ENCODE measurements at regions not wholly inside any gene's neighbourhood (a gene's known extent, or its start where the extent isn't known, plus 50 kb on each side); places are given as distances from the start of the nearest gene placed in this dataset.

DNA sequence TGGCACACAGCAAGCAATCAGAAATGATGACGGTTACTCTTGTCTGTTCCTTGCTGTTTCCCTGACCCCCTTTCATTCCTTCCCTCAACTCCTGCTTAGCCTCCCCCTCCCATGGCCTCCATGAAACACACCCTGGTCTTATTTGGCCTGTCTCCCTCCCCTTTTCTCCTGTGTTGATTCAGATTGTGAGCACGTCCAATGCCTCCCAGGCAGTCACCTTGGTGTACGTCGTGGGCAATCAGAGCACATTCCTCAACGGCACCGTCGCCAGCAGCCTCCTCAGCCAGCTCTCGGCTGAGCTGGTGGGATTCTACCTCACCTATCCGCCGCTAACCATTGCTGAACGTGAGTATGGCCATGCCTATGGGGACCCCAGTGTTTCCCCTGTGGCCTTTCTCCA is 141.1 kb downstream of the C11orf91 start:
- H3K9me3 ChIP-seq (ENCODE audit: insufficient read depth, low read length): no peaks in the 10 kb centered on the region
- H2AFZ ChIP-seq (ENCODE audit: low read depth, low read length, severe bottlenecking): no peak overlapping the region
- no peak overlapping the region for H3K4me3 ChIP-seq (ENCODE audit: insufficient read depth, low read length, poor library complexity, severe bottlenecking)
- no peaks in the 10 kb centered on the region for H4K20me1 ChIP-seq (ENCODE audit: low read depth, low read length)
- H3K79me2 ChIP-seq (ENCODE audit: insufficient read depth, low read length): no peaks in the 10 kb centered on the region
- H3K9me2 ChIP-seq (replicated peaks; ENCODE audit: insufficient read depth, low read length): no peaks in the 10 kb centered on the region
- no peak overlapping the region for H3K4me2 ChIP-seq (ENCODE audit: low read depth, low read length, poor library complexity, severe bottlenecking)
- no peak overlapping the region for H3K9ac ChIP-seq (ENCODE audit: low read length)
- no peak for TF ChIP-seq EZH2phosphoT487 (conservative IDR thresholded peaks at IDR 0.05; ENCODE audit: low read length)
- H3F3A ChIP-seq (ENCODE audit: insufficient read depth): no peaks in the 10 kb centered on the region
- H3K36me3 ChIP-seq (ENCODE audit: low read length): no peaks in the 10 kb centered on the region
- no peak overlapping the region for H3K27ac ChIP-seq (ENCODE audit: low read depth, low read length)
- H3K27me3 ChIP-seq (ENCODE audit: low read length): no peaks in the 10 kb centered on the region

DNA sequence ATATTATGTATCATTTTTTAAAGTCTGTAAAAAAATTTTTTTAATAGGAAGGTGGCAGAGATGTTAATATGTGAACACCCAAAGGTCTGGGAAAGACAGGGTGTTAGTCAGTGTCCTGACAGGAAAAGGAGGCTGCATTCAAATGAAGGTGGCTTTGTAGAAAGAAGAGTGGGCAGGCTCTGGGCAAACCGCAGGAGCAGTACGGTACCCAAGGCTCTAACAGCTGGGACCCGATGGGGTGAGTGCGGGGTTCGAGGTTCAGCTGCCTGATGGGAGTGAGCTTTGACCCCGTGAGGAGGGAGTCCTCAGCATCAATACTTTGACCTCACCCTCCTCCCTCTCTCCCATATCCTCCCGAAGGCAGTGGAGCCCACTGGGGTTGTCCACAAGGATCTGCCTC is 142.5 kb downstream of the C11orf91 start:
- TF ChIP-seq, protein P1, sequence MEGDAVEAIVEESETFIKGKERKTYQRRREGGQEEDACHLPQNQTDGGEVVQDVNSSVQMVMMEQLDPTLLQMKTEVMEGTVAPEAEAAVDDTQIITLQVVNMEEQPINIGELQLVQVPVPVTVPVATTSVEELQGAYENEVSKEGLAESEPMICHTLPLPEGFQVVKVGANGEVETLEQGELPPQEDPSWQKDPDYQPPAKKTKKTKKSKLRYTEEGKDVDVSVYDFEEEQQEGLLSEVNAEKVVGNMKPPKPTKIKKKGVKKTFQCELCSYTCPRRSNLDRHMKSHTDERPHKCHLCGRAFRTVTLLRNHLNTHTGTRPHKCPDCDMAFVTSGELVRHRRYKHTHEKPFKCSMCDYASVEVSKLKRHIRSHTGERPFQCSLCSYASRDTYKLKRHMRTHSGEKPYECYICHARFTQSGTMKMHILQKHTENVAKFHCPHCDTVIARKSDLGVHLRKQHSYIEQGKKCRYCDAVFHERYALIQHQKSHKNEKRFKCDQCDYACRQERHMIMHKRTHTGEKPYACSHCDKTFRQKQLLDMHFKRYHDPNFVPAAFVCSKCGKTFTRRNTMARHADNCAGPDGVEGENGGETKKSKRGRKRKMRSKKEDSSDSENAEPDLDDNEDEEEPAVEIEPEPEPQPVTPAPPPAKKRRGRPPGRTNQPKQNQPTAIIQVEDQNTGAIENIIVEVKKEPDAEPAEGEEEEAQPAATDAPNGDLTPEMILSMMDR (IDR thresholded peaks at IDR 0.05; ENCODE audit: insufficient read depth, low read length, poor library complexity, severe bottlenecking): no peak
- TF ChIP-seq EZH2phosphoT487 (conservative IDR thresholded peaks at IDR 0.05; ENCODE audit: low read length): no peak
- Histone ChIP-seq H3K9ac (ENCODE audit: low read length) (no peak overlapping the region), H3K9me2 (replicated peaks; ENCODE audit: insufficient read depth, low read length) (no peaks in the 10 kb centered on the region), H2AFZ (ENCODE audit: low read depth, low read length, severe bottlenecking) (no peak overlapping the region), H4K20me1 (ENCODE audit: low read depth, low read length) (no peaks in the 10 kb centered on the region), H3K4me2 (ENCODE audit: low read depth, low read length, poor library complexity, severe bottlenecking) (no peak overlapping the region), H3K9me3 (ENCODE audit: insufficient read depth, low read length) (no peaks in the 10 kb centered on the region), H3K27me3 (ENCODE audit: low read length) (no peaks in the 10 kb centered on the region), H3K79me2 (ENCODE audit: insufficient read depth, low read length) (no peaks in the 10 kb centered on the region), H3F3A (ENCODE audit: insufficient read depth) (no peaks in the 10 kb centered on the region), H3K4me3 (ENCODE audit: insufficient read depth, low read length, poor library complexity, severe bottlenecking) (no peak overlapping the region), H3K36me3 (ENCODE audit: low read length) (no peaks in the 10 kb centered on the region), H3K27ac (ENCODE audit: low read depth, low read length) (no peak overlapping the region)

DNA sequence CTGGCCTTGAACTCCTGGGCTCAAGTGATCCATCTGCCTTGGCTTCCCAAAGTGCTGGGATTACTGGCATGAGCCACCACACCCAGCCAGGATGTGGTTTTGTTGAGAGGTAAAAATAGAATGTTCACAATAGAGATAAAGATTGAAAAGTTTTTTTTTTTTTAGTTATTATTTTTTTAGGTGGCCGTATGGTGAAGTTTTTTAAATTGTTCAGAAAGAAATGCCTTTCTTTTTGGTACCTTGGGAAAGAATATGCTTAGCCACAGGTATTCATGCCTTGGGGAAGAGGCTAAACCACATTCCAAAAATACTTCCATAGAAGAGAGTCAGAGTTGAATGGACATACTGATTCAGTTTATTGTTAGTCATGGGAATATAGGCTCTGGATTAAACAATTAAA is 143.4 kb downstream of the C11orf91 start:
- no peaks in the 10 kb centered on the region for H3K9me3 ChIP-seq (ENCODE audit: insufficient read depth, low read length)
- no peaks in the 10 kb centered on the region for H4K20me1 ChIP-seq (ENCODE audit: low read depth, low read length)
- TF ChIP-seq, protein P1 (IDR thresholded peaks at IDR 0.05; ENCODE audit: insufficient read depth, low read length, poor library complexity, severe bottlenecking): no peak
- no peak for TF ChIP-seq EZH2phosphoT487 (conservative IDR thresholded peaks at IDR 0.05; ENCODE audit: low read length)
- no peaks in the 10 kb centered on the region for H3K9me2 ChIP-seq (replicated peaks; ENCODE audit: insufficient read depth, low read length)
- no peaks in the 10 kb centered on the region for H3K79me2 ChIP-seq (ENCODE audit: insufficient read depth, low read length)
- H3K4me2 ChIP-seq (ENCODE audit: low read depth, low read length, poor library complexity, severe bottlenecking): no peak overlapping the region
- no peak overlapping the region for H3K4me3 ChIP-seq (ENCODE audit: insufficient read depth, low read length, poor library complexity, severe bottlenecking)
- H3K36me3 ChIP-seq (ENCODE audit: low read length): no peaks in the 10 kb centered on the region
- no peaks in the 10 kb centered on the region for H3K27me3 ChIP-seq (ENCODE audit: low read length)
- H3F3A ChIP-seq (ENCODE audit: insufficient read depth): no peaks in the 10 kb centered on the region
- no peak overlapping the region for H2AFZ ChIP-seq (ENCODE audit: low read depth, low read length, severe bottlenecking)
- H3K9ac ChIP-seq (ENCODE audit: low read length): no peak overlapping the region
- H3K27ac ChIP-seq (ENCODE audit: low read depth, low read length): no peak overlapping the region

DNA sequence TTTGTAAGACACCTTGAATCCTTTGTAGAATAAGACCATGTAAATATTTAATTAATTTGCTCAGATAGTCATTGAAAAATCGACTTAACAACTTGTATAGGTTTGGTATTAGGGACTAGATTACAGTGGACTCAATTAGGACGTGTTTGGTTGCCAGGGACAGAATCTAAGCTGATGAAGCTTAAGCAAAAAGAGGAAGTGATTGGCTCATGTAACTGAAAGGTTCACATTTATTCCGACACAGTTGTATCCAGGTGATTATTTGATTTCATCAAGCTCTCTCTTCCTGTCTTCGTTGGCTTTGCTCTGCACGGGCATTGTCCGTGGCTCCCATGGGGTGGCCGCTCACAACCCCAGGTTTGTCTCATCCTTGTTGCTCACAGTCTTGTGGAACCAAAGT is 146.4 kb downstream of the C11orf91 start:
- no peaks in the 10 kb centered on the region for H3K9me2 ChIP-seq (replicated peaks; ENCODE audit: insufficient read depth, low read length)
- H3K9me3 ChIP-seq (ENCODE audit: insufficient read depth, low read length): no peaks in the 10 kb centered on the region
- H3K27me3 ChIP-seq (ENCODE audit: low read length): no peaks in the 10 kb centered on the region
- TF ChIP-seq, protein P1 (IDR thresholded peaks at IDR 0.05; ENCODE audit: insufficient read depth, low read length, poor library complexity, severe bottlenecking): no peak
- no peak for TF ChIP-seq EZH2phosphoT487 (conservative IDR thresholded peaks at IDR 0.05; ENCODE audit: low read length)
- H3K79me2 ChIP-seq (ENCODE audit: insufficient read depth, low read length): no peaks in the 10 kb centered on the region
- H3K27ac ChIP-seq (ENCODE audit: low read depth, low read length): no peak overlapping the region
- no peak overlapping the region for H3K9ac ChIP-seq (ENCODE audit: low read length)
- no peak overlapping the region for H3K4me2 ChIP-seq (ENCODE audit: low read depth, low read length, poor library complexity, severe bottlenecking)
- H3K4me3 ChIP-seq (ENCODE audit: insufficient read depth, low read length, poor library complexity, severe bottlenecking): no peak overlapping the region
- H2AFZ ChIP-seq (ENCODE audit: low read depth, low read length, severe bottlenecking): no peak overlapping the region
- no peaks in the 10 kb centered on the region for H4K20me1 ChIP-seq (ENCODE audit: low read depth, low read length)
- H3F3A ChIP-seq (ENCODE audit: insufficient read depth): no peaks in the 10 kb centered on the region
- no peaks in the 10 kb centered on the region for H3K36me3 ChIP-seq (ENCODE audit: low read length)
